GM12878 (cell line): ENCODE measurements at regions not wholly inside any gene's neighbourhood (a gene's known extent, or its start where the extent isn't known, plus 50 kb on each side); places are given as distances from the start of the nearest gene placed in this dataset.

Source experiments
- ATAC-seq: fragments of 200-7000 bp; cut with Tn5 transposase; 3 replicates; pipeline ENCODE4 v1.9.1; 2020; ENCODE audit warnings: mild to moderate bottlenecking, moderate library complexity
- BruUV-seq: library from RNA; stranded (reverse); fragments of 400-500 nt; replicated peaks from 2 replicates; lab custom pipeline; 2021; lab: Mats Ljungman, UMichigan
- CTCF ChIA-PET: fragments of 300-600 bp; sonication (Branson Sonifier 250); formaldehyde crosslinking; extraction: SDS; loops from one replicate; lab custom pipeline; 2021; ENCODE audit warnings: inconsistent platforms; lab: Yijun Ruan, JAX
- POLR2A ChIA-PET: fragments of 350-600 bp; formaldehyde crosslinking; extraction: SDS; loops from one replicate; lab custom pipeline; 2021; ENCODE audit warnings: inconsistent platforms; lab: Charles Lee
- RAD21 ChIA-PET: fragments of 300-600 bp; sonication (Branson Sonifier 250); formaldehyde crosslinking; loops from one replicate; lab custom pipeline; 2023; ENCODE audit warnings: antibody characterized with exemption; ENCODE audit not compliant: unreplicated experiment; lab: Charles Lee
- SMC1A ChIA-PET: fragments of 300-600 bp; sonication (Branson Sonifier 250); formaldehyde crosslinking; loops from one replicate; lab custom pipeline; 2023; ENCODE audit not compliant: unreplicated experiment, uncharacterized antibody; lab: Charles Lee
- DNase-seq: peaks from one replicate; pipeline ENCODE4 v3.0.0-alpha.2; 2011; ENCODE audit warnings: low read depth, low spot score
- FAIRE-seq: peaks from 3 replicates; lab custom pipeline; 2011; peaks lifted over from hg19 to GRCh38; lab: Jason Lieb, UNC
- H2AFZ ChIP-seq: 2 replicates; pipeline ENCODE4 v1.6.0; 2011; ENCODE audit warnings: low read depth, low read length, control low read depth; ENCODE audit not compliant: control insufficient read depth
- H3K27ac ChIP-seq: 2 replicates; pipeline ENCODE4 v1.5.1; 2011; ENCODE audit warnings: control low read depth; ENCODE audit not compliant: control insufficient read depth, insufficient read depth
- H3K27me3 ChIP-seq, 2 experiments: replicated peaks in 1 of 2; 2 replicates each; pipeline versions ENCODE4 v1.6.0 to v1.6.1; 2011; ENCODE audit warnings: low read length in 1 of 2; ENCODE audit not compliant: control insufficient read depth in 2 of 2, insufficient read depth in 2 of 2
- H3K36me3 ChIP-seq, 2 experiments: 2 replicates each; pipeline ENCODE4 v1.5.1; 2011; ENCODE audit warnings: low read length in 1 of 2; ENCODE audit not compliant: control insufficient read depth in 2 of 2, insufficient read depth in 2 of 2
- H3K4me1 ChIP-seq: 2 replicates; pipeline ENCODE4 v1.6.1; 2011; ENCODE audit warnings: mild to moderate bottlenecking, low read length, moderate library complexity, mixed read lengths; ENCODE audit not compliant: control insufficient read depth, insufficient read depth
- H3K4me2 ChIP-seq: 2 replicates; pipeline ENCODE4 v1.6.0; 2011; ENCODE audit warnings: control low read depth; ENCODE audit not compliant: control insufficient read depth, insufficient read depth
- H3K4me3 ChIP-seq: fragments of 200-600 bp; sonication (generic); 2 replicates; pipeline ENCODE4 v1.5.1; 2016
- H3K79me2 ChIP-seq: 2 replicates; pipeline ENCODE4 v1.6.0; 2011; ENCODE audit warnings: low read length; ENCODE audit not compliant: control insufficient read depth, insufficient read depth
- H3K9ac ChIP-seq: 2 replicates; pipeline ENCODE4 v1.8.0; 2011; ENCODE audit warnings: low read length, control low read depth, mixed read lengths; ENCODE audit not compliant: control insufficient read depth, insufficient read depth
- H3K9me3 ChIP-seq: replicated peaks from 3 replicates; pipeline ENCODE4 v1.5.1; 2011; ENCODE audit warnings: mild to moderate bottlenecking, low read length; ENCODE audit not compliant: control insufficient read depth, insufficient read depth
- H4K20me1 ChIP-seq: 2 replicates; pipeline ENCODE4 v1.6.0; 2011; ENCODE audit not compliant: control insufficient read depth, insufficient read depth
- BCL11A ChIP-seq: IDR thresholded peaks from 2 replicates; pipeline ENCODE4 v1.6.1; 2011; ENCODE audit warnings: low read depth, low read length
- CREB1 ChIP-seq: IDR thresholded peaks from 2 replicates; pipeline ENCODE4 v1.6.1; 2012; ENCODE audit warnings: low read depth, mild to moderate bottlenecking, inconsistent platforms
- EGR1 ChIP-seq, 2 experiments: IDR thresholded peaks; 1 replicate in 1 of 2; 2 replicates in 1 of 2; pipeline ENCODE4 v1.6.1; 2011 to 2012; ENCODE audit warnings: low read depth in 2 of 2, low read length in 2 of 2, borderline replicate concordance in 1 of 2, mild to moderate bottlenecking in 1 of 2, moderate library complexity in 1 of 2
- IRF4 ChIP-seq: IDR thresholded peaks from 2 replicates; pipeline ENCODE4 v1.6.1; 2011; ENCODE audit warnings: low read depth, low read length
- NFYA ChIP-seq: IDR thresholded peaks from 2 replicates; pipeline ENCODE4 v1.6.1; 2011; ENCODE audit warnings: low read depth, mild to moderate bottlenecking, low read length, improper control_type of control experiment, borderline replicate concordance
- NR2F1 ChIP-seq: fragments of 450-650 bp; conservative IDR thresholded peaks from 2 replicates; pipeline ENCODE4 v1.6.1; 2017; ENCODE audit warnings: mild to moderate bottlenecking
- POU2F2 ChIP-seq: IDR thresholded peaks from 3 replicates; pipeline ENCODE4 v1.6.1; 2011; ENCODE audit warnings: low read depth, mild to moderate bottlenecking, low read length, borderline replicate concordance
- RFX5 ChIP-seq: IDR thresholded peaks from 2 replicates; pipeline ENCODE4 v1.6.1; 2011; ENCODE audit warnings: low read depth, low read length, improper control_type of control experiment
- SMAD1 ChIP-seq: fragments of 450-650 bp; IDR thresholded peaks from 2 replicates; pipeline ENCODE4 v1.6.1; 2018; ENCODE audit warnings: mild to moderate bottlenecking, low read depth; ENCODE audit not compliant: partially characterized antibody
- SRF ChIP-seq, 2 experiments: IDR thresholded peaks; 2 replicates each; pipeline ENCODE4 v1.6.1; 2011; ENCODE audit warnings: low read depth in 2 of 2, low read length in 2 of 2, mild to moderate bottlenecking in 1 of 2, moderate library complexity in 1 of 2
- SUPT20H ChIP-seq: IDR thresholded peaks from 2 replicates; pipeline ENCODE4 v1.6.1; 2011; ENCODE audit warnings: low read depth, mild to moderate bottlenecking, low read length, moderate library complexity, borderline replicate concordance; ENCODE audit not compliant: control insufficient read depth
- TCF7 ChIP-seq: IDR thresholded peaks from 2 replicates; pipeline ENCODE4 v1.6.1; 2014; ENCODE audit warnings: antibody characterized with exemption, borderline replicate concordance
- ZZZ3 ChIP-seq: IDR thresholded peaks from 2 replicates; pipeline ENCODE4 v1.6.1; 2011; ENCODE audit warnings: low read depth; ENCODE audit not compliant: control insufficient read depth, insufficient read length
- WGBS: methylation state at CpG from one replicate; pipeline ENCODE4 v1.1.6; 2016; ENCODE audit warnings: low lambda C conversion rate; ENCODE audit not compliant: insufficient replicate concordance, insufficient coverage; ENCODE audit errors: missing lambda C conversion rate; 5-methylcytosine and 5-hydroxymethylcytosine counted together
- in situ Hi-C: fragments of 300-500 bp; cut with MboI; formaldehyde crosslinking; loops from 9 replicates; pipeline ENCODE4 v1.14.3; 2018; ENCODE audit warnings: mixed read lengths
- intact Hi-C: fragments of 100-400 bp; cut with micrococcal nuclease; formaldehyde crosslinking; loops from one replicate; pipeline ENCODE4 v1.14.2; 2022; ENCODE audit not compliant: unreplicated experiment
- TF ChIP-seq, protein P1 (sequence below): fragments of 450-650 bp; IDR thresholded peaks from 2 replicates; pipeline ENCODE4 v1.6.1; 2018; ENCODE audit warnings: mild to moderate bottlenecking, low read depth, moderate library complexity; ENCODE audit not compliant: partially characterized antibody

DNA sequence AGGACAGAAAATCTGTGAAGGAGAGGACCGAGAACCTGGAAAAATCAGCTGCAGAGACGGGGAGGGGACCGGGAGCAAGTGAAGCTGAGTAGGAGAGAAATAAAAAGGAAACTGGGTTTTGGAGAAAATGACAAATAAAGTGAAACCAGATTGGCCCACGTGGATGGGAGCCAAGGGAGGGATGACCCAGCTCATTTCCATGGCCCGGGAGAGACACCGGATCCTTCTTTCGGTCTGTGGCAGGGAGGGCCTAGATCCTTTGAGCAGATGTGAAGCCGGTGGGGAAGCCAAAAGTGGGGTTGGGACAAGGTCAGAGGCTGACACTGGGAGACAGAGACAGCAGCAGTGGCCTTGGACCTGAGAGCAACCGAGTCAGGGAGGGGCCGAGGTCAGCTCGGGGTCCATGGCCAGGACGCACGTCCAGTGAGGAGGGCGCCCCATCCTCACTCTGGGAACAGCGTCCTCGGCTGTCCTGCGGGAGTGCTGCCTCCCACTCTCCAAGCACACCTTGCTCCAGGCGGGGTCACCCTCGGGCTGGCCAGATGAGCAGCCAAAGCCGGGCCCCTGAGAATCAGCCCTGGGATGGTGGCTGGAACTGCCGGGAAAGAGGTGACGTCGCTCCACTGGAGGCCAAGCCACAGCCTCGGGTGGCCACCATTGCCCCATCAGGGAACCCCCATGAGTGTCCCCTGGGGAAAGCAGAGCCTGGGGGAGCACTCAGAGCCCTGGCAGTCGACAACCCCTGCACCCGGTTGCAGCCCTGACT is 50.8 kb upstream of the CDR2 start:
- no peak for DNase-seq
- ChIA-PET CTCF (no interaction called here), POLR2A (no interaction called here), RAD21 (no interaction called here), SMC1A (no interaction called here)
- ATAC-seq: no peak
- H3K27ac ChIP-seq: no peak overlapping the region
- H2AFZ ChIP-seq: no peak overlapping the region
- intact Hi-C loops: no loop called here
- no peaks in the 10 kb centered on the region for H4K20me1 ChIP-seq
- H3K9me3 ChIP-seq: no peaks in the 10 kb centered on the region
- BruUV-seq: no TSS peak
- H3K4me3 ChIP-seq: no peak overlapping the region
- no peaks in the 10 kb centered on the region for H3K79me2 ChIP-seq
- H3K27me3 ChIP-seq: no peaks in the 10 kb centered on the region
- H3K9ac ChIP-seq: no peak overlapping the region
- WGBS: 90% methylated on average over 26 of the region's 26 CpGs
- TF ChIP-seq TCF7: no peak
- TF ChIP-seq NR2F1: no peak
- TF ChIP-seq NFYA: no peak
- TF ChIP-seq, protein P1, sequence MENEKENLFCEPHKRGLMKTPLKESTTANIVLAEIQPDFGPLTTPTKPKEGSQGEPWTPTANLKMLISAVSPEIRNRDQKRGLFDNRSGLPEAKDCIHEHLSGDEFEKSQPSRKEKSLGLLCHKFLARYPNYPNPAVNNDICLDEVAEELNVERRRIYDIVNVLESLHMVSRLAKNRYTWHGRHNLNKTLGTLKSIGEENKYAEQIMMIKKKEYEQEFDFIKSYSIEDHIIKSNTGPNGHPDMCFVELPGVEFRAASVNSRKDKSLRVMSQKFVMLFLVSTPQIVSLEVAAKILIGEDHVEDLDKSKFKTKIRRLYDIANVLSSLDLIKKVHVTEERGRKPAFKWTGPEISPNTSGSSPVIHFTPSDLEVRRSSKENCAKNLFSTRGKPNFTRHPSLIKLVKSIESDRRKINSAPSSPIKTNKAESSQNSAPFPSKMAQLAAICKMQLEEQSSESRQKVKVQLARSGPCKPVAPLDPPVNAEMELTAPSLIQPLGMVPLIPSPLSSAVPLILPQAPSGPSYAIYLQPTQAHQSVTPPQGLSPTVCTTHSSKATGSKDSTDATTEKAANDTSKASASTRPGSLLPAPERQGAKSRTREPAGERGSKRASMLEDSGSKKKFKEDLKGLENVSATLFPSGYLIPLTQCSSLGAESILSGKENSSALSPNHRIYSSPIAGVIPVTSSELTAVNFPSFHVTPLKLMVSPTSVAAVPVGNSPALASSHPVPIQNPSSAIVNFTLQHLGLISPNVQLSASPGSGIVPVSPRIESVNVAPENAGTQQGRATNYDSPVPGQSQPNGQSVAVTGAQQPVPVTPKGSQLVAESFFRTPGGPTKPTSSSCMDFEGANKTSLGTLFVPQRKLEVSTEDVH: no peak
- TF ChIP-seq RFX5: no peak
- no peak for TF ChIP-seq POU2F2
- TF ChIP-seq CREB1: no peak
- TF ChIP-seq SRF (IDR thresholded peaks at IDR 0.05; ENCODE audit: low read depth in 2 of 2, low read length in 2 of 2): no peak
- no peak for TF ChIP-seq ZZZ3
- no peak for TF ChIP-seq EGR1 (IDR thresholded peaks at IDR 0.05; ENCODE audit: borderline replicate concordance in 1 of 2, low read depth in 2 of 2, low read length in 2 of 2)
- TF ChIP-seq SUPT20H: no peak
- TF ChIP-seq SMAD1: no peak
- TF ChIP-seq BCL11A: no peak
- TF ChIP-seq IRF4: no peak
- in situ Hi-C loops: no loop called here
- H3K4me1 ChIP-seq: no peaks in the 10 kb centered on the region
- peaks cover 10 to 14% of the 10 kb centered on the region in 2 experiments; a peak in 3 of 4 replicates for H3K36me3 ChIP-seq
- FAIRE-seq: no peak
- no peak overlapping the region for H3K4me2 ChIP-seq
